ENCODE measurements at regions not wholly inside any gene's neighbourhood (a gene's known extent, or its start where the extent isn't known, plus 50 kb on each side); places are given as distances from the start of the nearest gene placed in this dataset.
A peak's percentile ranks its signal among the peaks of the same experiment; 100 is the strongest.

- peak overlapping the region; percentile 96 to 100 (median 99) for H3K27ac Mint-ChIP-seq
- peak overlapping the region; percentile 61 for H3K9ac ChIP-seq (ENCODE audit: insufficient read depth, low read length, poor library complexity, severe bottlenecking)
- H3K4me1 ChIP-seq (ENCODE audit: control insufficient read depth in 1 of 2, insufficient read depth in 2 of 2, low read length in 2 of 2): peaks cover 18 to 27% of the 10 kb centered on the region in 2 donors
- intact Hi-C loops (cut with micrococcal nuclease): loop anchor here (2.0 to 10.0 kb wide), 4 partner anchors 49 to 233 kb away; partner anchors contain the start of gene CTNNB1 (in 1 of the 2)
- peak; percentile 96 to 99 (median 99) for DNase-seq
- no peaks in the 10 kb centered on the region for H3K27me3 ChIP-seq (ENCODE audit: control insufficient read depth in 2 of 2, insufficient read depth in 2 of 2, low read length in 2 of 2)
- TF ChIP-seq CTCF (IDR thresholded peaks at IDR 0.05): no peak
- H3K79me2 ChIP-seq (ENCODE audit: insufficient read depth, low read length): no peaks in the 10 kb centered on the region
- H3K9me3 ChIP-seq (replicated peaks in 1 of 2; ENCODE audit: control insufficient read depth in 1 of 2, insufficient read depth in 1 of 2, low read length in 2 of 2): no peaks in the 10 kb centered on the region
- H3K9me3 Mint-ChIP-seq: peaks cover 0 to 6% (median 1%) of the 10 kb centered on the region in 7 donors
- peak overlapping the region; percentile 36 for H3K4me2 ChIP-seq (replicated peaks; ENCODE audit: extremely low read depth, low read length, poor library complexity, severe bottlenecking)
- peaks cover 2 to 6% of the 10 kb centered on the region in 2 donors for H3K36me3 Mint-ChIP-seq
- H4K20me1 ChIP-seq (ENCODE audit: insufficient read depth, low read length): no peaks in the 10 kb centered on the region
- H3K4me3 ChIP-seq (replicated peaks in 1 of 3; ENCODE audit: low read depth in 2 of 3, low read length in 3 of 3): no peak overlapping the region
- no peaks in the 10 kb centered on the region for H3K36me3 ChIP-seq (replicated peaks in 1 of 2; ENCODE audit: control insufficient read depth in 1 of 2, insufficient read depth in 2 of 2, low read length in 2 of 2)
- peak overlapping the region; percentile 87 to 94 for H3K27ac ChIP-seq (ENCODE audit: low read depth in 1 of 2, low read length in 2 of 2)
- peak overlapping the region; percentile 63 to 81 for H3K4me3 Mint-ChIP-seq
- WGBS (ENCODE audit: insufficient coverage): 6% methylated on average over 5 of the region's 10 CpGs
- H3K4me1 Mint-ChIP-seq: peaks cover 35% of the 10 kb centered on the region
- peaks cover 0 to 8% (median 3%) of the 10 kb centered on the region in 3 donors for H3K27me3 Mint-ChIP-seq (ENCODE audit: low read depth in 3 of 3)
- H2AFZ ChIP-seq (ENCODE audit: insufficient read depth, low read depth, low read length, poor library complexity, severe bottlenecking): no peak overlapping the region
Observed at GRCh38 chr3:40971191-40972168, 227.8 kb upstream of the CTNNB1 start.

GRCh38 chr3:40972350-40972749 lies 227.0 kb upstream of the CTNNB1 start:
- Histone ChIP-seq H3K36me3 (replicated peaks in 1 of 2; ENCODE audit: control insufficient read depth in 1 of 2, insufficient read depth in 2 of 2, low read length in 2 of 2) (no peaks in the 10 kb centered on the region), H3K4me2 (replicated peaks; ENCODE audit: extremely low read depth, low read length, poor library complexity, severe bottlenecking) (peak overlapping the region; percentile 36), H3K27me3 (ENCODE audit: control insufficient read depth in 2 of 2, insufficient read depth in 2 of 2, low read length in 2 of 2) (no peaks in the 10 kb centered on the region), H3K27ac (ENCODE audit: low read depth in 1 of 2, low read length in 2 of 2) (peak overlapping the region; percentile 87 to 94), H2AFZ (ENCODE audit: insufficient read depth, low read depth, low read length, poor library complexity, severe bottlenecking) (no peak overlapping the region), H3K4me1 (ENCODE audit: control insufficient read depth in 1 of 2, insufficient read depth in 2 of 2, low read length in 2 of 2) (peaks cover 18 to 27% of the 10 kb centered on the region in 2 donors), H3K4me3 (replicated peaks in 1 of 3; ENCODE audit: low read depth in 2 of 3, low read length in 3 of 3) (no peak overlapping the region), H3K9me3 (replicated peaks in 1 of 2; ENCODE audit: control insufficient read depth in 1 of 2, insufficient read depth in 1 of 2, low read length in 2 of 2) (no peaks in the 10 kb centered on the region), H4K20me1 (ENCODE audit: insufficient read depth, low read length) (no peaks in the 10 kb centered on the region), H3K79me2 (ENCODE audit: insufficient read depth, low read length) (no peaks in the 10 kb centered on the region), H3K9ac (ENCODE audit: insufficient read depth, low read length, poor library complexity, severe bottlenecking) (peak overlapping the region; percentile 61)
- intact Hi-C loops (cut with micrococcal nuclease): loop anchor here (5.0 to 10.0 kb wide), 3 partner anchors 50 to 232 kb away; partner anchors contain the start of gene CTNNB1 (in 1 of the 2)
- peak overlapping the region in 1 of 2 donors; percentile 68 for H3K4me3 Mint-ChIP-seq
- H3K36me3 Mint-ChIP-seq: peaks cover 2 to 6% of the 10 kb centered on the region in 2 donors
- peaks cover 0 to 5% (median 1%) of the 10 kb centered on the region in 7 donors for H3K9me3 Mint-ChIP-seq
- DNase-seq: no peak
- peaks cover 33% of the 10 kb centered on the region for H3K4me1 Mint-ChIP-seq
- no peak for TF ChIP-seq CTCF (IDR thresholded peaks at IDR 0.05)
- 90% methylated on average over 3 of the region's 4 CpGs for WGBS (ENCODE audit: insufficient coverage)
- H3K27me3 Mint-ChIP-seq (ENCODE audit: low read depth in 3 of 3): peaks cover 0 to 9% (median 3%) of the 10 kb centered on the region in 3 donors
- peak overlapping the region; percentile 96 to 100 (median 99) for H3K27ac Mint-ChIP-seq

Data from CD14-positive monocyte (primary cell).